ENCODE measurements at regions not wholly inside any gene's neighbourhood (a gene's known extent, or its start where the extent isn't known, plus 50 kb on each side); places are given as distances from the start of the nearest gene placed in this dataset.
A peak's percentile ranks its signal among the peaks of the same experiment; 100 is the strongest.

- TF ChIP-seq GATA3 (IDR thresholded peaks at IDR 0.05; ENCODE audit: low read depth, low read length): no peak
- peak; percentile 85 for TF ChIP-seq GATA2 (IDR thresholded peaks at IDR 0.05; ENCODE audit: low read depth, low read length)
These were observed 74.8 kb downstream of the GADD45G start for GRCh38 chr9:89679581-89679980.

- TF ChIP-seq GATA3 (IDR thresholded peaks at IDR 0.05; ENCODE audit: low read depth, low read length): no peak
- no peak for TF ChIP-seq GATA2 (IDR thresholded peaks at IDR 0.05; ENCODE audit: low read depth, low read length)
These were observed 76.0 kb downstream of the GADD45G start for GRCh38 chr9:89680547-89681467.

- TF ChIP-seq GATA2 (IDR thresholded peaks at IDR 0.05; ENCODE audit: low read depth, low read length) (no peak), GATA3 (IDR thresholded peaks at IDR 0.05; ENCODE audit: low read depth, low read length) (no peak)
These were observed 78.8 kb downstream of the GADD45G start for GRCh38 chr9:89683626-89684025.

GRCh38 chr9:89684218-89684617 is 79.4 kb downstream of the GADD45G start:
- TF ChIP-seq GATA2 (IDR thresholded peaks at IDR 0.05; ENCODE audit: low read depth, low read length): no peak

- no peak for TF ChIP-seq GATA2 (IDR thresholded peaks at IDR 0.05; ENCODE audit: low read depth, low read length)
- no peak for TF ChIP-seq GATA3 (IDR thresholded peaks at IDR 0.05; ENCODE audit: low read depth, low read length)
These were observed 80.3 kb downstream of the GADD45G start for GRCh38 chr9:89684912-89685636.

GRCh38 chr9:89685698-89686097 is 80.9 kb downstream of the GADD45G start:
- TF ChIP-seq GATA2 (IDR thresholded peaks at IDR 0.05; ENCODE audit: low read depth, low read length) (no peak), GATA3 (IDR thresholded peaks at IDR 0.05; ENCODE audit: low read depth, low read length) (no peak)

- TF ChIP-seq GATA2 (IDR thresholded peaks at IDR 0.05; ENCODE audit: low read depth, low read length): no peak
- no peak for TF ChIP-seq GATA3 (IDR thresholded peaks at IDR 0.05; ENCODE audit: low read depth, low read length)
These were observed 81.3 kb downstream of the GADD45G start for GRCh38 chr9:89686126-89686525.

GRCh38 chr9:89686621-89687020 is 81.8 kb downstream of the GADD45G start:
- TF ChIP-seq GATA2 (IDR thresholded peaks at IDR 0.05; ENCODE audit: low read depth, low read length) (no peak), GATA3 (IDR thresholded peaks at IDR 0.05; ENCODE audit: low read depth, low read length) (no peak)

- TF ChIP-seq GATA2 (IDR thresholded peaks at IDR 0.05; ENCODE audit: low read depth, low read length): no peak
- TF ChIP-seq GATA3 (IDR thresholded peaks at IDR 0.05; ENCODE audit: low read depth, low read length): no peak
These were observed 82.4 kb downstream of the GADD45G start for GRCh38 chr9:89687188-89687587.

GRCh38 chr9:89687848-89688247 is 83.0 kb downstream of the GADD45G start:
- TF ChIP-seq GATA3 (IDR thresholded peaks at IDR 0.05; ENCODE audit: low read depth, low read length): no peak

GRCh38 chr9:89689321-89689720 is 84.5 kb downstream of the GADD45G start:
- peak; percentile 21; the same call in 1 of the 2 replicates for TF ChIP-seq GATA2 (IDR thresholded peaks at IDR 0.05; ENCODE audit: low read depth, low read length)

- TF ChIP-seq GATA3 (IDR thresholded peaks at IDR 0.05; ENCODE audit: low read depth, low read length) (no peak), GATA2 (IDR thresholded peaks at IDR 0.05; ENCODE audit: low read depth, low read length) (no peak)
These were observed 85.6 kb downstream of the GADD45G start for GRCh38 chr9:89690334-89690912.

GRCh38 chr9:89695441-89695891 is 90.7 kb downstream of the GADD45G start:
- TF ChIP-seq GATA2 (IDR thresholded peaks at IDR 0.05; ENCODE audit: low read depth, low read length) (peak; percentile 53; the same call in 1 of the 2 replicates), GATA3 (IDR thresholded peaks at IDR 0.05; ENCODE audit: low read depth, low read length) (no peak)

GRCh38 chr9:89696780-89697179 is 92.0 kb downstream of the GADD45G start:
- TF ChIP-seq GATA3 (IDR thresholded peaks at IDR 0.05; ENCODE audit: low read depth, low read length) (no peak), GATA2 (IDR thresholded peaks at IDR 0.05; ENCODE audit: low read depth, low read length) (no peak)

All from SH-SY5Y (cell line).